ENCODE measurements at regions not wholly inside any gene's neighbourhood (a gene's known extent, or its start where the extent isn't known, plus 50 kb on each side); places are given as distances from the start of the nearest gene placed in this dataset.
"Not testable (repeated sequence)": the region's sequence is repeated elsewhere in the genome, so short reads cannot be mapped to it uniquely, and the experiment has no call there.

GRCh38 chr13:79936368-79937136 is 404.4 kb downstream of the SPRY2 start:
- TF ChIP-seq ZNF274 (IDR thresholded peaks at IDR 0.05; ENCODE audit: low read depth, low read length), result no peak
- H3K4me3 ChIP-seq (ENCODE audit: low read length), result no peak overlapping the region

GRCh38 chr13:79935121-79935520 is 405.8 kb downstream of the SPRY2 start:
- no peak for TF ChIP-seq ZNF274 (IDR thresholded peaks at IDR 0.05; ENCODE audit: low read depth, low read length)
- no peak overlapping the region for H3K4me3 ChIP-seq (ENCODE audit: low read length)

- no peak for TF ChIP-seq ZNF274 (IDR thresholded peaks at IDR 0.05; ENCODE audit: low read depth, low read length)
- no peak overlapping the region for H3K4me3 ChIP-seq (ENCODE audit: low read length)
Measured at GRCh38 chr13:79933389-79933788, 407.5 kb downstream of the SPRY2 start.

- TF ChIP-seq ZNF274 (IDR thresholded peaks at IDR 0.05; ENCODE audit: low read depth, low read length), result no peak
- H3K4me3 ChIP-seq (ENCODE audit: low read length), result no peak overlapping the region
Measured at GRCh38 chr13:79932556-79932955, 408.4 kb downstream of the SPRY2 start.

- not testable (repeated sequence) for H3K4me3 ChIP-seq (ENCODE audit: low read length)
Measured at GRCh38 chr13:79923973-79924556, 416.9 kb downstream of the SPRY2 start.

- no peak overlapping the region for H3K4me3 ChIP-seq (ENCODE audit: low read length)
Measured at GRCh38 chr13:79919091-79919490, 421.8 kb downstream of the SPRY2 start.

GRCh38 chr13:79918620-79919019 is 422.3 kb downstream of the SPRY2 start:
- no peak overlapping the region for H3K4me3 ChIP-seq (ENCODE audit: low read length)
- TF ChIP-seq ZNF274 (IDR thresholded peaks at IDR 0.05; ENCODE audit: low read depth, low read length), result no peak

More at GRCh38 chr13:79919091-79919490, 421.8 kb downstream of the SPRY2 start:
- no peak for TF ChIP-seq ZNF274 (IDR thresholded peaks at IDR 0.05; ENCODE audit: low read depth, low read length)

- H3K4me3 ChIP-seq (ENCODE audit: low read length), result no peak overlapping the region
- TF ChIP-seq ZNF274 (IDR thresholded peaks at IDR 0.05; ENCODE audit: low read depth, low read length), result no peak
Measured at GRCh38 chr13:79917628-79918027, 423.3 kb downstream of the SPRY2 start.

GRCh38 chr13:79915114-79915811 is 425.7 kb downstream of the SPRY2 start:
- no peak overlapping the region for H3K4me3 ChIP-seq (ENCODE audit: low read length)
- TF ChIP-seq ZNF274 (IDR thresholded peaks at IDR 0.05; ENCODE audit: low read depth, low read length), result no peak

GRCh38 chr13:79913141-79913827 is 427.6 kb downstream of the SPRY2 start:
- no peak overlapping the region for H3K4me3 ChIP-seq (ENCODE audit: low read length)
- no peak for TF ChIP-seq ZNF274 (IDR thresholded peaks at IDR 0.05; ENCODE audit: low read depth, low read length)

- no peak overlapping the region for H3K4me3 ChIP-seq (ENCODE audit: low read length)
- no peak for TF ChIP-seq ZNF274 (IDR thresholded peaks at IDR 0.05; ENCODE audit: low read depth, low read length)
Measured at GRCh38 chr13:79912403-79912802, 428.5 kb downstream of the SPRY2 start.

- TF ChIP-seq ZNF274 (IDR thresholded peaks at IDR 0.05; ENCODE audit: low read depth, low read length), result no peak
- H3K4me3 ChIP-seq (ENCODE audit: low read length), result no peak overlapping the region
Measured at GRCh38 chr13:79910875-79911540, 429.9 kb downstream of the SPRY2 start.

GRCh38 chr13:79909644-79910043 is 428.7 kb downstream of the NDFIP2 start:
- TF ChIP-seq ZNF274 (IDR thresholded peaks at IDR 0.05; ENCODE audit: low read depth, low read length), result no peak
- H3K4me3 ChIP-seq (ENCODE audit: low read length), result no peak overlapping the region

GRCh38 chr13:79908381-79908780 is 427.4 kb downstream of the NDFIP2 start:
- no peak for TF ChIP-seq ZNF274 (IDR thresholded peaks at IDR 0.05; ENCODE audit: low read depth, low read length)
- no peak overlapping the region for H3K4me3 ChIP-seq (ENCODE audit: low read length)

Measured in GM08714 (cell line).